WI38 (cell line): ENCODE measurements at regions not wholly inside any gene's neighbourhood (a gene's known extent, or its start where the extent isn't known, plus 50 kb on each side); places are given as distances from the start of the nearest gene placed in this dataset.
A peak's percentile ranks its signal among the peaks of the same experiment; 100 is the strongest.
"Not testable (repeated sequence)": the region's sequence is repeated elsewhere in the genome, so short reads cannot be mapped to it uniquely, and the experiment has no call there.

ENCODE experiments used
- H3K4me3 ChIP-seq: 2 replicates; pipeline ENCODE4 v1.5.1; 2011; ENCODE audit warnings: low read depth, mild to moderate bottlenecking, control low read depth, low read length
- CTCF ChIP-seq: IDR thresholded peaks from 2 replicates; pipeline ENCODE4 v1.5.1; 2012; ENCODE audit warnings: low read depth, mild to moderate bottlenecking, control low read depth, low read length

DNA sequence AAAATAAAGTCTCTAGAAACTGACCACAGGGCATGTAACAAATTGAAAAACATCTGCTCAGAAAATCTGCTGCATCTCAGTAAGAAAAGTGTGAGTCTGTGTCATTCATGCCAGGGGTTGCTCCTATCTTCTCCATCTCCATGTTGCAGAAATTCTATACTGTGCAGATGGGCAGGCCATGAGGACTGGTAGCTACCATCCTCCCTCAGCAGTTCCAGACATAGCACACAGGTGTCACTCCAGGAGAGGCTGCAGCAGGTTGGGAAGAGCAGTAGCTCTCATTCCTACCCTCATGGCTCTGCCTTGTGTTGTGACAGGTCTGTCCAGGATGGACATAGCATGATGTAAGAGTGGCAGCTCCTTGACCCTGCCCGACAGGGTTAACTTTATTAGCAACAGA is 173.4 kb downstream of the NDUFS4 start:
- TF ChIP-seq CTCF: no peak
- H3K4me3 ChIP-seq: no peak overlapping the region

- TF ChIP-seq CTCF: no peak
- no peak overlapping the region for H3K4me3 ChIP-seq
These were observed 177.7 kb downstream of the NDUFS4 start for GRCh38 chr5:53738105-53738504.

- no peak overlapping the region for H3K4me3 ChIP-seq
- TF ChIP-seq CTCF: no peak
These were observed 178.7 kb downstream of the NDUFS4 start for GRCh38 chr5:53739111-53739510.

DNA sequence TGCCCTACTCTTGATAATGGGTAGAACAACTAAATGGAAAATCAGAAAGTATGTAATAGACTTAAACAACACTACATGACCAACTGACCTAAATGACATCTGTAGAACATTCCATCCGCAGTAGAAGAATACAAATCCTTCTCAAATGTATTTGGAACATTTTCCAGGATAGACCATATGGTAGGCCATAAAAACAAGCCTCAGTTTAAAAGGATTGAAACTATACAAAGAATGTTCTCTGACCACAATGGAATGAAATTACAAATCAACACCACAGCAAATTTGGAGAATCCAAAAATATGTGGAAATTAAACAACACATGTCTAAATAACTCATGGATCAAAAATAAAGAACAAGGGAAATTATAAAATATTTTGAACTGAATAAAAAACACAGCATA is 189.2 kb downstream of the NDUFS4 start:
- TF ChIP-seq CTCF: no peak

DNA sequence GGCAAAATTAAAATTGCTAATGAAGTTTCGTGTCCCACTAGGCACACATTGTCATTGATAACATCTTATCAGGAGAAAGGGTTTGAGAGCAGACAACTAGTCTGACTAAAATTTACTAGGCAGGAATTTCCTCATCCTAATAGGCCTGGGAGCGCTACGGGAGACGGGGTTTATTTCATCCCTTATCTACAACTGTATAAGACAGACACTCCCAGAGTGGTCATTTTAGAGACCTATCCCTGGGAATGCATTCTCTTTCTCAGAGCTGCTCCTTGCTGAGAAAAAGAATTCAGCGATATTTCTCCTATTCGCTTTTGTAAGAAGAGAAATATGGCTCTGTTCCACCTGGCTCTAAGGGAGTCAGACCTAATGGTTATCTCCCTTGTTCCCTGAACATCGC is 191.8 kb downstream of the NDUFS4 start:
- not testable (repeated sequence) for H3K4me3 ChIP-seq

More for the DNA sequence above, 189.2 kb downstream of the NDUFS4 start:
- H3K4me3 ChIP-seq: no peak overlapping the region

DNA sequence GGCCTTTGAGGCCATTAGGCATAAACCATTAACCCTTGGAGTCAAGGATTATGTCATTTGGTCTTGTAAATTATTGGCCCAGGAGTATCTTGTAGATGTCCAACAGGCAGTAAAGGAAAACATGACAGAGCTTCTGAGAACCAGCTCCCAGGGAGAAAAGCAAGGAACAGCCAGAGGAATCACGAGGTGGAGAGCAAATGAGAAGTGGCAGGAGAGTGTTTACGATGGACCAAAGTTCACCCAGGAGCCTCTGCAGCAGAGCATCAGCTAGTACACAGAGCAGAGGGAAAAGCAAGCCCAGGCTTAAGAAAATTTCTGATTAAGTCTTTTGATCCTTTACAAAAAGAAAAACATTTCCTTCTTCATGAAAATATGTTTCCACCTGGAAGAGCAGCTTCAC is 206.2 kb downstream of the NDUFS4 start:
- no peak for TF ChIP-seq CTCF

GRCh38 chr5:53777864-53778618 is 217.6 kb downstream of the NDUFS4 start:
- no peak overlapping the region for H3K4me3 ChIP-seq
- TF ChIP-seq CTCF: no peak

More for the DNA sequence above, 206.2 kb downstream of the NDUFS4 start:
- H3K4me3 ChIP-seq: no peak overlapping the region

DNA sequence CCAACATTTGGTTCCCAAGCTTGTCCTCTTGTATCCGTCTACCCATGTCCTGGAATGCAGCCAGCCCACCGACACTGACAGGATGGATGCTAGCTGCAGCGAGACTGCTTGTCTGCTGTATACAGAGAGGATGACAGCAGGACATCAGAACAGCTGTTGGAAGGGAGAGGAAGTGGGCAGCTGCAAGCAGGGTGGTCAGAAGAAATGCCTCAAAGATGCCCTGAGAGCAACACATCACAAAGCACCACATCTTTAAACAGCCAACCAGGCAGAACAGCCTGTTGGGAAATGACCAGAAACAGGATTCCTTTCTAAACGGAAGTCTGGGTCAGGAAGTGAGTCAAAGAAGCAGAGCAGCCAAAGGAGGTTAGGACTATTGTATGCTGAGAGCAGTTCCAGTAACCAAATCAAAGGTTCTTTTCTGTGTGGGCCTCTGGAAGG is 219.1 kb downstream of the NDUFS4 start:
- no peak for TF ChIP-seq CTCF
- H3K4me3 ChIP-seq: peak overlapping the region; percentile 21; the same call in 1 of the 2 replicates
